MCF 10A (cell line): ENCODE measurements at regions not wholly inside any gene's neighbourhood (a gene's known extent, or its start where the extent isn't known, plus 50 kb on each side); places are given as distances from the start of the nearest gene placed in this dataset.

ENCODE experiments used
- BruUV-seq: library from RNA; stranded (reverse); fragments of 400-500 nt; replicated peaks from 2 replicates; lab custom pipeline; 2021; lab: Mats Ljungman, UMichigan
- CTCF ChIA-PET: fragments of 300-600 bp; sonication (Branson Sonifier 250); formaldehyde crosslinking; extraction: SDS; loops from one replicate; lab custom pipeline; 2021; ENCODE audit warnings: antibody characterized with exemption, inconsistent platforms; lab: Yijun Ruan, JAX
- POLR2A ChIA-PET: fragments of 300-600, 350-650 bp; sonication (Branson Sonifier 250); formaldehyde crosslinking; extraction: SDS; loops from one replicate; lab custom pipeline; 2020; ENCODE audit warnings: antibody characterized with exemption, inconsistent platforms; lab: Yijun Ruan, JAX
- DNase-seq: peaks from one replicate; pipeline ENCODE4 v3.0.0-alpha.2; 2018; ENCODE audit not compliant: unreplicated experiment
- H3K27ac Mint-ChIP-seq: one replicate; pipeline ENCODE4 v1.8.0; 2022; ENCODE audit warnings: mild to moderate bottlenecking, low read depth, mixed read lengths; ENCODE audit not compliant: unreplicated experiment
- H3K27me3 Mint-ChIP-seq: one replicate; pipeline ENCODE4 v1.8.0; 2022; ENCODE audit warnings: mixed read lengths; ENCODE audit not compliant: insufficient read depth, unreplicated experiment
- H3K36me3 Mint-ChIP-seq: one replicate; pipeline ENCODE4 v1.8.0; 2022; ENCODE audit warnings: mild to moderate bottlenecking, moderate library complexity, mixed read lengths; ENCODE audit not compliant: insufficient read depth, unreplicated experiment
- H3K4me1 Mint-ChIP-seq: one replicate; pipeline ENCODE4 v1.8.0; 2022; ENCODE audit warnings: mixed read lengths; ENCODE audit not compliant: insufficient read depth, unreplicated experiment
- H3K4me3 Mint-ChIP-seq: one replicate; pipeline ENCODE4 v1.8.0; 2022; ENCODE audit warnings: mild to moderate bottlenecking, moderate library complexity, mixed read lengths; ENCODE audit not compliant: unreplicated experiment
- H3K9me3 Mint-ChIP-seq: one replicate; pipeline ENCODE4 v1.8.0; 2022; ENCODE audit warnings: mixed read lengths; ENCODE audit not compliant: unreplicated experiment
- CTCF ChIP-seq: fragments of 200-600 bp; IDR thresholded peaks from one replicate; pipeline ENCODE4 v1.8.0; 2022; ENCODE audit warnings: antibody characterized with exemption, mild to moderate bottlenecking; ENCODE audit not compliant: unreplicated experiment
- intact Hi-C: fragments of 100-400 bp; cut with micrococcal nuclease; formaldehyde crosslinking; loops from 2 replicates; pipeline ENCODE4 v1.14.1; 2022

- Mint-ChIP-seq H3K27ac (peak overlapping the region; percentile 84), H3K4me3 (no peak overlapping the region), H3K4me1 (peaks cover 14% of the 10 kb centered on the region), H3K36me3 (no peaks in the 10 kb centered on the region), H3K9me3 (no peaks in the 10 kb centered on the region), H3K27me3 (no peaks in the 10 kb centered on the region)
- intact Hi-C loops, result no loop called here
- ChIA-PET POLR2A (interaction anchor here (0.5 to 1.1 kb wide), 3 partner anchors 12 to 31 kb away, joined by 3 read pairs; no protein-coding TSS in a partner anchor), CTCF (interaction anchor here (0.7 kb wide), 1 partner anchor 147 kb away, joined by 3 read pairs; no protein-coding TSS in a partner anchor)
- no peak for DNase-seq
- no peak for TF ChIP-seq CTCF
- BruUV-seq, result no TSS peak
These were observed 296.6 kb downstream of the TMX3 start for GRCh38 chr18:68418226-68418868.

- H3K27me3 Mint-ChIP-seq, result no peaks in the 10 kb centered on the region
- peaks cover 14% of the 10 kb centered on the region for H3K4me1 Mint-ChIP-seq
- no peak for TF ChIP-seq CTCF
- peak overlapping the region; percentile 13 for H3K4me3 Mint-ChIP-seq
- no TSS peak for BruUV-seq
- peak; percentile 68 for DNase-seq
- H3K27ac Mint-ChIP-seq, result peak overlapping the region; percentile 84
- POLR2A ChIA-PET, result interaction anchor here (0.5 to 1.1 kb wide), 3 partner anchors 10 to 31 kb away, joined by 3 read pairs; no protein-coding TSS in a partner anchor
- H3K36me3 Mint-ChIP-seq, result no peaks in the 10 kb centered on the region
- CTCF ChIA-PET, result interaction anchor here (0.7 kb wide), 1 partner anchor 146 kb away, joined by 3 read pairs; no protein-coding TSS in a partner anchor
- no peaks in the 10 kb centered on the region for H3K9me3 Mint-ChIP-seq
- intact Hi-C loops, result no loop called here
These were observed 297.1 kb downstream of the TMX3 start for GRCh38 chr18:68417826-68418225.

- TF ChIP-seq CTCF, result no peak
- peak; percentile 23 for DNase-seq
- Mint-ChIP-seq H3K4me1 (peaks cover 14% of the 10 kb centered on the region), H3K27me3 (no peaks in the 10 kb centered on the region), H3K4me3 (no peak overlapping the region), H3K36me3 (no peaks in the 10 kb centered on the region), H3K9me3 (no peaks in the 10 kb centered on the region), H3K27ac (peak overlapping the region; percentile 84)
- BruUV-seq, result no TSS peak
- intact Hi-C loops, result no loop called here
- CTCF ChIA-PET, result interaction anchor here (0.7 kb wide), 1 partner anchor 146 kb away, joined by 3 read pairs; no protein-coding TSS in a partner anchor
- POLR2A ChIA-PET, result interaction anchor here (0.5 to 1.1 kb wide), 4 partner anchors 11 to 126 kb away, joined by 3 to 4 read pairs (median 3); no protein-coding TSS in a partner anchor
These were observed 297.6 kb downstream of the TMX3 start for GRCh38 chr18:68417166-68417799.

GRCh38 chr18:68414407-68414806 is 300.5 kb downstream of the TMX3 start:
- H3K4me3 Mint-ChIP-seq, result no peak overlapping the region
- DNase-seq, result no peak
- H3K27ac Mint-ChIP-seq, result no peak overlapping the region
- TF ChIP-seq CTCF, result no peak
- no peaks in the 10 kb centered on the region for H3K36me3 Mint-ChIP-seq
- BruUV-seq, result no TSS peak
- H3K27me3 Mint-ChIP-seq, result no peaks in the 10 kb centered on the region
- ChIA-PET CTCF (no interaction called here), POLR2A (no interaction called here)
- peaks cover 14% of the 10 kb centered on the region for H3K4me1 Mint-ChIP-seq
- intact Hi-C loops, result no loop called here
- H3K9me3 Mint-ChIP-seq, result no peaks in the 10 kb centered on the region
